ENCODE measurements at regions not wholly inside any gene's neighbourhood (a gene's known extent, or its start where the extent isn't known, plus 50 kb on each side); places are given as distances from the start of the nearest gene placed in this dataset.

- no peak for DNase-seq
Observed at GRCh38 chr5:161235569-161235968, 311.0 kb downstream of the GABRB2 start.

GRCh38 chr5:161233553-161233952 lies 313.0 kb downstream of the GABRB2 start:
- no peak for DNase-seq

DNA sequence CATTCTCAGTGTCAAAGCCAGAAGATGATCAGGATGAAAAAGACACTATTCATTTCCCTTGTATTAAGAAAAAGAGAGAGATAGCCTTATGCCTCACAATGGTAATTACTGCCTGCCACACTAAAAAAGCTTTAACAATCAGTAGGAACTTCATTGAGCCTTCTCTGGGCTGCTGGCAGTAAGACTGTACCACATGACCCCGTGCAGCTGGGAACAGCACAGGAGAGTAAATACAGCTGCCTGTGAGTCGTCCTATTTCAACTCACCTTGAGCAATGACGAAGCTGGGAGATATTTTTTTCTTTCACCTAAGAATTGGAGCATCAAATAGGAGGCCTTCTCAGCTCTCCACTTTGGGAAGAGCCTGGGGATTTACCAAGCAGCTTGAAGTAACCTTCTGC lies 316.3 kb downstream of the GABRB2 start:
- DNase-seq = peak; percentile 39

GRCh38 chr5:161219816-161220215 lies 326.7 kb downstream of the GABRB2 start:
- DNase-seq = no peak

- no peak for DNase-seq
Observed at GRCh38 chr5:161216877-161217276, 329.6 kb downstream of the GABRB2 start.

DNA sequence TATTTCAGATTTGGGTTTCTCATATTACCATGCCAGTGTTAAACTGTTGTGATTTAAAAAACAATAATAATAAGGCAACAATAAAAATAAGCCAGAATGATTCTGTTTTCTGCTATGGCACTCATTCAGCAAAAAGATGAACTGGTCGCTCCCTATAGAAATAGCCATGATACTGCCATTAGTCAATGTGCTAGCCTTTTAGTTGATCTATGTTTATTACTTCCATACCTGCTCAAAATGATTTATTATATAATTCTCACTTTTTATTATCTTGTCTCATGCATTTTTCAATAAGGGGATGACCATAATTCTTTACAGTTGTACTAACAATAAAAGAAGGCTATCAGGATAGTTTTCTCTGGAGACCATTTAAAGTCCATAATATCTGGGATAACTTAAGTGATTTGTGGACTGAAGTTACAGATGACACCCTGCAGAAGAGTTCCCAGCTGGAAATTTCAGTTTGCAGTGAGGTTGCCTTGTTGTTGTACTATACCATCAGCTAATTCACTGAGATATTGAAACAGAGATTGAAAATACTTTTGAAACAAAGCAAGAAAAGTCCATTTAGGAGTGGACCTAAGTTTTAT lies 334.3 kb downstream of the GABRB2 start:
- DNase-seq = no peak

DNA sequence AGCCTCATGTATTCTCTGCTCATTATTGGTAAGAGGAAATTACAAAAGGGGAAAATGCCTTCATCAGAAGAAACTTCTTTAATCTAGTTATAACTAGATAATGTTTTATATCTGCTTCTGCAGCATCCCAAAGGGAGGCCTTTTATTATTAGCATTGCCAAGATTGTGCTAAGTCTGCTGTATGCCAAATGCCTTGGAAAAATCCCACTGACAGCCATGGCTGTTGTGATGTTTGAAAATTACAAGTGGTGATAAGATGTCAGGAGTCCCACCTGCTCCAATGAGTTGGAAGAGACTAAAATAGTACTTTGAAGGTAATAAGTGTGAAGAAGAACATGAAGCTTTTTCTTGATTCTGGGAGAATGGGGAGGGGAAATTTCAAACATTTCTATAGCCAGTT lies 345.0 kb downstream of the GABRB2 start:
- DNase-seq = no peak

DNA sequence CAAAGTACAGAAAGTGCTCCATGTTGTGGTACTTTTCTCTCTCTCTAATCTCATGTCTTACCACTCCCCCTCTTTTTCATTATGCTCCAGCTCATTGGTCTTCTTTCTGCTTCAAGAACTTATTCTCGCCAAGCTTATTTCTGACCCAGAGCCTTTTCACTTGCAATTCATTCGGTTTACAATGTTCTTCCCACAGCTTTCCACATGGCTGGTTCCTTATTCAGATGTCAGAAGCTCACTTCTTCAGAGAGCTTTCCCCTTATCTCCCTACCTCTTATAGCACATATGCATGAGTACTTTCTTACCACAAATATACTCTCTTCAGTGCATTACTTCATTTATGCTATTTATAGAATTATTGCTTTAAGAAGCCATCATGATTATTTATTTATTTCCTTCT lies 338.8 kb upstream of the ATP10B start:
- DNase-seq = no peak

- no peak for DNase-seq
Observed at GRCh38 chr5:161190086-161190485, 338.1 kb upstream of the ATP10B start.

- DNase-seq = no peak
Observed at GRCh38 chr5:161189452-161189851, 337.4 kb upstream of the ATP10B start.

GRCh38 chr5:161183559-161183958 lies 331.5 kb upstream of the ATP10B start:
- no peak for DNase-seq

GRCh38 chr5:161176221-161176620 lies 324.2 kb upstream of the ATP10B start:
- DNase-seq = no peak

- no peak for DNase-seq
Observed at GRCh38 chr5:161169776-161170175, 317.8 kb upstream of the ATP10B start.

DNA sequence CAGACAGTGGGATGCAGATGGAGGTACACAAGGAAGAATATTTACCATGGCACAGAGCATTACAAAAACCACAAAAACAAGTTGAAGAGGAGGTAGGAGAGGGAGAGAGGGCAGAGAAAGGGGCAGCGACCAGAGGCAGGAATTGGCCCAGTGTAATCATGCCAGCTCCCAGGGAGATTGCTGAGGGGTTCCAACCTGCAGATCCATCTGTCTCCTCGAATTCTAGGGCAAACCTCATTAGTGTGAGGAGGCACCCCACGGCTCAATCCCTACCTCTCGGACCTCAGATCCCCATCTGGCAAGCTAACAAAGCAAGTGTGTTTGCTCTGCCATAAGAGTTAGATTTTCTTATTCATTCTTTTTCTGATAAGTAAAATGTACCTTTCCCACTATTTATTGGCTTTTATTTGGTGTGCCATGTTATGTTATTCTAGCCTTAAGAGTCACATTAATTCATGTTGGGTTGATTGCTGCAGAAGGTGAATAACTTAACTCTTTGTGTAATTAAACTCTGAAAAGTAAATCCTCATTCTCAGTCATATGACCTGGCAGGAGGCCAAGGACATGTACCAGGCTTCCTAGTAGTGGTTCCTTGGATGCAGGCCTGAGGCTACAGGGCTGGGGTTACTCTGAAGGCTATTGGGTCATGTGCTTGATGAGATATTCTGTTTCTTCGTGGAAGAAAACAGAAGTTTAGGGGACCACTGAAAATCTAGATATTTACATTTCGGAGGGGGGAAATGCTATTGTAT lies 315.2 kb upstream of the ATP10B start:
- DNase-seq = no peak

GRCh38 chr5:161165998-161166660 lies 314.1 kb upstream of the ATP10B start:
- no peak for DNase-seq

DNA sequence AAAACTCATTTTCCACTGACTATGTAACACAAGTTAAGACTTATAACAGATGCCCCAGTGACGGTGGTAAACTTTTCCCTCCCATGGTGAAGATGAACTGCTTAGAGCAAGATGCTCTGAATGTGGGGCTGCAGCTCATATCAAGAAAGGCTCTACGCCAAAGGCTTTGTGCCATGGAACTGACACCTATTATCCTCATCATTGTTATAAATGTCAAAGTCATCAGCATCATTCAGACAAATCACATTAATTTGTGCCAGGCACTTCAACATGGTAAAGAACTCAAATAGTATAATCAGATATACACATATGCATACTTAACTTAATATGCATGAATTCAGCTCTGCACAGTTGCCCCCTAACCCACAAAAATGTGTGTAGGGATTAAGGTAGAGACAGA lies 305.9 kb upstream of the ATP10B start:
- no peak for DNase-seq

DNA sequence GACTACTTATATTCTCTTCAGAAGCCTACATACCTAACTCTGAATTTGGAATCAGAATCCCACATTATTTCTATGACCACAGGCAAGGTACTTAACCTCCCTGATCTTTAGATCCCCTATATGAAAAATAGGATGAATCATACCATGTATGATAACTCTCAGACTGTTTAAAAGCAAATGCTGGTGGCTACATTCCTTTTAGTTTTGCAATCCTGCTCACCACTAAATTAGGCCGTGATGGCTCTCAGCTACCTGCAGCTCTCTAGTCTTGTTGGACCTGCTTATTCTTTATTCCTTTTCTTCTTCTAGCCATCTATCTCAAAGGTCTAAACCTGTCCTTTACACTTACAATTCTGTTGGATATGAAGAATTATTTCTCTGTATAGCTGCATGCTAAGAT lies 303.4 kb upstream of the ATP10B start:
- no peak for DNase-seq

- DNase-seq = no peak
Observed at GRCh38 chr5:161152415-161152940, 300.5 kb upstream of the ATP10B start.

DNA sequence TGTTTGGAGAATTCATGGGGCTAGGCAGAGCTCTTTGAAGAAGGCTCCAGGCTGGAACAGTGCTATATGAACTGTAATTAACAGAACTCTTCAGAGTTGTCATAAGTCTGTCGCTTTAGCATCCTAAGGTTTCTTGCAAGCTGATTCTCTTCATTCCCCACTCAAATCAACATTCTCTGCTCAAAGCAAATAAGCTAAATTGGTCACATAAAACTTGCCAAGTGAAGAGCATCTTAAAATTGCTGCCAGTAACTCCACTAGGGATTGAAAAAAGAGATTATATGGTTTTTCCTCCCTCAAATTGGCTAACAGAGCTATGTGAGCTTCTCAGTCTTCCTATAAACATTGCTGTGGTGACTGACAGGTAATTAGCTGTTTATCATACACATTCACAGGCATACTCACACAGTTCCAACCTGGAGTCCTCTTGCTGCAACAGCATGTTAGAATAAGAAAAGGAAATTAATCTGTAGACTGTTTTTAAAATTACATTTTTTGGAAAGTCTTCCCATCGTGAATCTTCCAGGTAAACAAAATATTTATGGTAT lies 298.5 kb upstream of the ATP10B start:
- no peak for DNase-seq

DNA sequence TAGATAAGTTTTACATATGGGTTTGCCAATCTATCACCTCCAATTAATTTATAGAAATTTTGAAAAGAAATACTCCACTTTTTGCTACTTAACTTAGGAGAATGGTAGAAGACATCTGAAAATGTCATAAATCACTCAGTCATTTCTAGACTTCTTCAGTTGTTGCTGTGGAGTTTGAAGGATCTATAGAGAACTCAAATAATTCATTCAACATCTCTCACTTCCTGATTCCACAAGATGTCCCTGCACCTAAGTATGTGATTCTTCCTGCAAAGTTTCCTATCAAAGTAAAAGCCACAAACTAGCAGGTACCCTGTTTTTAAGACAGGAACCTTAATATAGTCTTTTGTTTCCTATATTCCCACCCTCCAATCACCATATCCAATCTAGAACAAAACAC lies 297.1 kb upstream of the ATP10B start:
- DNase-seq = no peak

GRCh38 chr5:161138751-161139455 lies 286.9 kb upstream of the ATP10B start:
- DNase-seq = no peak

DNA sequence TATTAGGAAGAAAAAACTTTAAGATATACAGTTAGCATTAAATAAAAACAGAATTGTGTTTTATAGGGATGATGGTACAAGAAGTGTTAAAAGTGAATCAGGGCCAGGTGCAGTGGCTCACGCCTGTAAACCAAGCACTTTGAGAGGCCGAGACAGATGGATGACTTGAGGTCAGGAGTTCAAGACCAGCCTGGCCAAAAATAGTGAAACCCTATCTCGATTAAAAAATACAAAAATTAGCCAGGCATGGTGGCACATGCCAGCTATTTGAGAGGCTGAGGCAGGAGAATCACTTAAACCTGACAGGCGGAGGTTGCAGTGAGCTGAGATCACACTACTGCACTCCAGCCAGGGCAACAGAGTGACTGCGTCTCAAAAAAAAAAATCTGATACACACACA lies 282.9 kb upstream of the ATP10B start:
- no peak for DNase-seq

DNA sequence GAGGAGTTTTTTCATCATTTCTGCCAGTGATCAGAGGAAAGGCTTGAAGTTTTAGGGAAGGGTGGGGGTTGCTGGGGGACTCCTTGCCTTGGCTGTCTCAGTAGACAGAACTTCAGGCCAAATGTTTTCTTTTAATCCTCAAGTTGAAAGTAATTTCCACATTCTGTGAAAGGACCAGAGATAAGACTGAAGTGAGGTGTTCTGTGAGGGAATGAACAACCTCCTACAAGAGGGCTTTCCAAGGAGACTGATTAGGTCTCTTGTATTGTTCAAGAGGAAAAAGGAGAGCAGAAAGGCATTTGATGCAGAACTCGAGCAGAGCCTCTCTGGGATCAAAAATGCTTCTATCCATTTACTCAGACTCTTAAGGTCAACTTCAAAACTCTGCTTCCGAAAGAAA lies 282.1 kb upstream of the ATP10B start:
- no peak for DNase-seq
